GM23338 (cell line): ENCODE measurements at regions not wholly inside any gene's neighbourhood (a gene's known extent, or its start where the extent isn't known, plus 50 kb on each side); places are given as distances from the start of the nearest gene placed in this dataset.

Experiments
- CREB1 ChIP-seq: fragments of 250-450 bp; sonication (Bioruptor Pico); IDR thresholded peaks from 2 replicates; pipeline ENCODE4 v1.5.0; 2020; ENCODE audit warnings: low read depth, mild to moderate bottlenecking, moderate library complexity
- EZH2 ChIP-seq: fragments of 200-600 bp; sonication (generic); IDR thresholded peaks from one replicate; pipeline ENCODE4 v1.8.0; 2017; ENCODE audit warnings: antibody characterized with exemption, mild to moderate bottlenecking, low read depth; ENCODE audit not compliant: unreplicated experiment
- POLR2AphosphoS5 ChIP-seq: IDR thresholded peaks from 2 replicates; pipeline ENCODE4 v1.6.1; 2016; ENCODE audit warnings: antibody characterized with exemption, low read depth
- STAT1 ChIP-seq: IDR thresholded peaks from one replicate; pipeline ENCODE4 v1.6.1; 2016; ENCODE audit warnings: antibody characterized with exemption; ENCODE audit not compliant: unreplicated experiment
- TF ChIP-seq, protein P1 (sequence below), 2 experiments: fragments of 200-600 bp in 1 of 2; sonication (generic) in 1 of 2; conservative IDR thresholded peaks; 2 replicates each; pipeline versions ENCODE4 v1.5.1 to v1.6.1; 2016 to 2017; ENCODE audit warnings: antibody characterized with exemption in 2 of 2, low read depth in 2 of 2, mild to moderate bottlenecking in 2 of 2, moderate library complexity in 1 of 2
- TF ChIP-seq, protein P2 (sequence below): IDR thresholded peaks from one replicate; pipeline ENCODE4 v1.6.1; 2018; ENCODE audit warnings: antibody characterized with exemption; ENCODE audit not compliant: unreplicated experiment

GRCh38 chr10:118397391-118397790 is 55.3 kb upstream of the FAM204A start:
- TF ChIP-seq, protein P1, sequence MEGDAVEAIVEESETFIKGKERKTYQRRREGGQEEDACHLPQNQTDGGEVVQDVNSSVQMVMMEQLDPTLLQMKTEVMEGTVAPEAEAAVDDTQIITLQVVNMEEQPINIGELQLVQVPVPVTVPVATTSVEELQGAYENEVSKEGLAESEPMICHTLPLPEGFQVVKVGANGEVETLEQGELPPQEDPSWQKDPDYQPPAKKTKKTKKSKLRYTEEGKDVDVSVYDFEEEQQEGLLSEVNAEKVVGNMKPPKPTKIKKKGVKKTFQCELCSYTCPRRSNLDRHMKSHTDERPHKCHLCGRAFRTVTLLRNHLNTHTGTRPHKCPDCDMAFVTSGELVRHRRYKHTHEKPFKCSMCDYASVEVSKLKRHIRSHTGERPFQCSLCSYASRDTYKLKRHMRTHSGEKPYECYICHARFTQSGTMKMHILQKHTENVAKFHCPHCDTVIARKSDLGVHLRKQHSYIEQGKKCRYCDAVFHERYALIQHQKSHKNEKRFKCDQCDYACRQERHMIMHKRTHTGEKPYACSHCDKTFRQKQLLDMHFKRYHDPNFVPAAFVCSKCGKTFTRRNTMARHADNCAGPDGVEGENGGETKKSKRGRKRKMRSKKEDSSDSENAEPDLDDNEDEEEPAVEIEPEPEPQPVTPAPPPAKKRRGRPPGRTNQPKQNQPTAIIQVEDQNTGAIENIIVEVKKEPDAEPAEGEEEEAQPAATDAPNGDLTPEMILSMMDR (conservative IDR thresholded peaks at IDR 0.05; ENCODE audit: low read depth in 2 of 2) = no peak
- no peak for TF ChIP-seq POLR2AphosphoS5
- TF ChIP-seq, protein P2, sequence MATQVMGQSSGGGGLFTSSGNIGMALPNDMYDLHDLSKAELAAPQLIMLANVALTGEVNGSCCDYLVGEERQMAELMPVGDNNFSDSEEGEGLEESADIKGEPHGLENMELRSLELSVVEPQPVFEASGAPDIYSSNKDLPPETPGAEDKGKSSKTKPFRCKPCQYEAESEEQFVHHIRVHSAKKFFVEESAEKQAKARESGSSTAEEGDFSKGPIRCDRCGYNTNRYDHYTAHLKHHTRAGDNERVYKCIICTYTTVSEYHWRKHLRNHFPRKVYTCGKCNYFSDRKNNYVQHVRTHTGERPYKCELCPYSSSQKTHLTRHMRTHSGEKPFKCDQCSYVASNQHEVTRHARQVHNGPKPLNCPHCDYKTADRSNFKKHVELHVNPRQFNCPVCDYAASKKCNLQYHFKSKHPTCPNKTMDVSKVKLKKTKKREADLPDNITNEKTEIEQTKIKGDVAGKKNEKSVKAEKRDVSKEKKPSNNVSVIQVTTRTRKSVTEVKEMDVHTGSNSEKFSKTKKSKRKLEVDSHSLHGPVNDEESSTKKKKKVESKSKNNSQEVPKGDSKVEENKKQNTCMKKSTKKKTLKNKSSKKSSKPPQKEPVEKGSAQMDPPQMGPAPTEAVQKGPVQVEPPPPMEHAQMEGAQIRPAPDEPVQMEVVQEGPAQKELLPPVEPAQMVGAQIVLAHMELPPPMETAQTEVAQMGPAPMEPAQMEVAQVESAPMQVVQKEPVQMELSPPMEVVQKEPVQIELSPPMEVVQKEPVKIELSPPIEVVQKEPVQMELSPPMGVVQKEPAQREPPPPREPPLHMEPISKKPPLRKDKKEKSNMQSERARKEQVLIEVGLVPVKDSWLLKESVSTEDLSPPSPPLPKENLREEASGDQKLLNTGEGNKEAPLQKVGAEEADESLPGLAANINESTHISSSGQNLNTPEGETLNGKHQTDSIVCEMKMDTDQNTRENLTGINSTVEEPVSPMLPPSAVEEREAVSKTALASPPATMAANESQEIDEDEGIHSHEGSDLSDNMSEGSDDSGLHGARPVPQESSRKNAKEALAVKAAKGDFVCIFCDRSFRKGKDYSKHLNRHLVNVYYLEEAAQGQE = no peak
- no peak for TF ChIP-seq CREB1 (CRISPR knock-in tag)
- TF ChIP-seq EZH2 = no peak
- TF ChIP-seq STAT1 = no peak
